A204.1 (cell line): ENCODE measurements at regions not wholly inside any gene's neighbourhood (a gene's known extent, or its start where the extent isn't known, plus 50 kb on each side); places are given as distances from the start of the nearest gene placed in this dataset.
"Not testable (repeated sequence)": the region's sequence is repeated elsewhere in the genome, so short reads cannot be mapped to it uniquely, and the experiment has no call there.

ENCODE experiments used
- FAIRE-seq: peaks from 2 replicates; lab custom pipeline; 2012; peaks lifted over from hg19 to GRCh38; lab: Jason Lieb, UNC

GRCh38 chr2:160730296-160730995 lies 236.8 kb upstream of the RBMS1 start:
- FAIRE-seq = no peak

- FAIRE-seq = no peak
Measured at GRCh38 chr2:160731415-160731814, 237.8 kb upstream of the RBMS1 start.

DNA sequence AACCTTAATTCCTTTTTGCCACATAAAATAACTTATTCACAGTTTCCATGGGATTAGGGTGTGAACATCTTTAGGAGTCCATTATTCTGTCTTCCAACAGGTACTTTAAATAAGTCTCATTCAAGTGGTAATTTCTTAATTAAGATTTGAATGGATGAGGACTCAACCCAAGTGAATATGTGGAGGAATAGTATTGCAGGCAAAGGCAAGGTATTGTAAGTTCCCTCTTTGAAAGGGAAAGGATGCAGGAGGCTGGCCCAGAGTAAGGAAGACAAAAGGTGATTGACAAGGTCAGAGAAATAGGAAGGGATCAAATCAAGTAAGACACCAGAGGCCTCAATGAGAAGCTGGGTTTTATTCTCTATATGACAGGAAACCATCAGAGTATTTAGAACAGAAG lies 238.2 kb upstream of the RBMS1 start:
- no peak for FAIRE-seq

GRCh38 chr2:160735696-160736095 lies 242.1 kb upstream of the RBMS1 start:
- no peak for FAIRE-seq

DNA sequence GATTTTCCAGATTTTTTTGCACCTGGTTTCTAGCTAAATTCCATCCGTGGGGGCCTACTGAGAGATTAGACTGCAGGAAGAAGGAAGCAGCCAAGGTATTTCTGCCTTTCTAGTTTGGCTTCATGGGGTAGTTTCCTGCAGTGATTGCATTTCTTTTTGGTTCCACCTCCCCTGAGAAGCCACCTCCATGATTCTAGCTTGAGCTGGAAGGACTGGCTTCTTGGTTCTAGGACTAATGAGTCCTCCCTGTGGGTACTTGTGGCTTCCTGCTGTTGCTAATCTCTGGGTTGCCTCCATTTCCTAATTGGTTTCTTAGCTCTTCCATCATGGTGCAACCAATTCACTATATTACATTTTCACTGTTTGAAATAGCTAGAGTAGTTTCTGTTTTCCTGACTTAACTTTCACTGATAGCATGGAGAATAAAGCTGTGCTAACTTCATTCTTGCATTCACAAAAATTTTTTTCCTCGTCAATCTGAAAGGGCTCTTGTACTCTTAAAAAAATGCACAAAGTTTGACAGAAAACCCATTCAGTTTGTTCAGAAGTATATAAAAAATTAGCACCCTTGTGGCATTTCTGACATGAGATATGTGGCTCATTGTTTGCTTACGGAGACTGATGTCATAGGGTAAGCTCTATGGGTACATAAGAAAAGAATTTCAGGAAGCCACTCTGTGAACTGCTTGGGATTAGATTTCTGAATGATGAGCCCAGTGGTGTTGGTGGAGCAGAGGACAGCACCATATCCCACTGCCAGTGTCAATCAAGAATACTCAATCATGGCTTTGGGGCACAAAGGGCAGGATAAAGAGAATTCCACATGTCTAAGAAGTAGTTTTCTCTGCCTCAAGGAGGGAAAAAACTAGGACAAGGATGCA lies 242.8 kb upstream of the RBMS1 start:
- no peak for FAIRE-seq

GRCh38 chr2:160737247-160737646 lies 243.6 kb upstream of the RBMS1 start:
- FAIRE-seq = no peak

DNA sequence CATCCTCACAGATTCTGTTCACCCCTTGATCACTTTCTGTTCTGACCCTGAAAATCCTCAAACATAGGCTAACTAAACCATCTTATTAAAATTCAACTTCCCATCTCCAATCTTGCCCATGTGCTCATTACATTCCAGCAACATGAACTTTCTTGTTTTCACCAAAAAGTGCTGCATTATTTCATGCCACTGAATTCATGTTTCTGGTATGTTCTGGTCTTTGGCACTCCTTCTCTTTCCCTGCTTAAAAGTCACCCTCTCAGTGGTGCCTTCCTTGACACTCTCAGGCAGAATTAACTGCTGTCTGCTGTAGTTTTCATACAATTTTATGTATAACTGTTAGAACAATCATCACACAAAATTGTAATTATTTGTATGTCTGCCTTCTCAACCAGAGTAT lies 247.7 kb upstream of the RBMS1 start:
- no peak for FAIRE-seq

DNA sequence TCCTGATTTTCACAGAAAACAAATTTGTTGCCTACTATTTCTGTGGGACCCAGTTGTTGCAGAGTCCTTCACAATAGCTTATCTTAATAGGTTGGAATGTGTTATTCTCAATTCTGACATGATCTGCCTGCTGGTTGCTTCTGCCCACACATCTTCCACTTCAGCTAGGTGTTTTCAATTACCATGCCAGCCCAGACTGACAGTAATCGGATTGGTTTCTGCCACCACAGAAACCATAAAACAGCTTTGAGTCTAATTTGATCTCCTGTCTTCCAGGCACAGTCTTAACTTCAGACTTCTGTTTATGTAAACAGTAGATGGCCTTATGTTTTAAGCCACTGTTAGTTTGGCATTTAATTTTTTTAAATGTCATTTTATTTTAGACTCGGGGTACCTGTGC lies 248.2 kb upstream of the RBMS1 start:
- no peak for FAIRE-seq

- no peak for FAIRE-seq
Measured at GRCh38 chr2:160742667-160743066, 249.1 kb upstream of the RBMS1 start.

DNA sequence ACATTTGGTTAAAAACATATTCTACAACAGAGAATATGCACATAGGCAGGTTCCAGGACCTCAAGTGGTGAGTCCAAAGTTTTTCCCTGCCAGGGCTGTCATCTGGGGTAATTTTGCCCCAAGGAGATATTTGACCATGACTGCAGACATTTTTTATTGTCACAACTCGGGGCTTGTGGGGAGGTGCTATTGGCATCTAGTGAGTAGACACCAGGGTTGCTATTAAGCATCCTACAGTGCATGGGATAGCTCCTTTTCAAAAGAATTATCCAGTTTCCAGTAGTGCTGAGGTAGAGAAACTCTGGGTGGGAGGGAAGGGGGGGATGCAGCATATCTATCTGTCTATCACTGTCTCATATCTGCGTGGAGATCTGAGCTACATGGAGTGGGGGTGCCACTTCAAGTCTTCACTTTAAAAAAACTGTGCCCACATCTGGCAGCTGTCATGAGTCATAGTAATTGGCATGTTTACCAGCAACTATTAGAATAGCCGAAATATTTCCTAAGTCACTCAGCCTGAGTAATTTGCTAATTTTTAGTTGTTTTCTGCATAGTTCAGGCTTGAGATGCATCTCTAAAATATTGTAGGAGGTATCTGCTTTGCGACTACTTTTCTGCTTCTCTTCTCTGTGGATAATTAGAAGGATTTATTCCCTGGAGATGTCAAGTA lies 254.0 kb upstream of the RBMS1 start:
- no peak for FAIRE-seq

DNA sequence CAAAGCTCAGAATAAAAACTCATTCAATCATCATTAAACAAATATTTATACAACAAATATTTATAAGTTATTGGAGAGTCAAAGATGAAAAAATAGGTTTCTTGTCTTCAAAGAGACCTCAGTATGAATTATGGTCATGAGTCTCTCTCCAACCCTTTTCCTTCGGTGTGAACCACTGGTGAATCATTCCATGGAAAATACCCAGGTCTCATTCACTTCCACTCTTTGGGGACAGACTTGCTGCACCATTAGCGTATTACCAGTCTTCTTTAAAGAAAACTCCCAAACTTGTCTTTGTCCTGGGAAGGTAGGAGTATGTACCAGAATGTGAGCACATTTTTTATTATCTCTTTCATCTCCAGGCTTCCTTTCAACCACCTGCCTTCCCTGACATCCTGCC lies 257.4 kb upstream of the RBMS1 start:
- no peak for FAIRE-seq

DNA sequence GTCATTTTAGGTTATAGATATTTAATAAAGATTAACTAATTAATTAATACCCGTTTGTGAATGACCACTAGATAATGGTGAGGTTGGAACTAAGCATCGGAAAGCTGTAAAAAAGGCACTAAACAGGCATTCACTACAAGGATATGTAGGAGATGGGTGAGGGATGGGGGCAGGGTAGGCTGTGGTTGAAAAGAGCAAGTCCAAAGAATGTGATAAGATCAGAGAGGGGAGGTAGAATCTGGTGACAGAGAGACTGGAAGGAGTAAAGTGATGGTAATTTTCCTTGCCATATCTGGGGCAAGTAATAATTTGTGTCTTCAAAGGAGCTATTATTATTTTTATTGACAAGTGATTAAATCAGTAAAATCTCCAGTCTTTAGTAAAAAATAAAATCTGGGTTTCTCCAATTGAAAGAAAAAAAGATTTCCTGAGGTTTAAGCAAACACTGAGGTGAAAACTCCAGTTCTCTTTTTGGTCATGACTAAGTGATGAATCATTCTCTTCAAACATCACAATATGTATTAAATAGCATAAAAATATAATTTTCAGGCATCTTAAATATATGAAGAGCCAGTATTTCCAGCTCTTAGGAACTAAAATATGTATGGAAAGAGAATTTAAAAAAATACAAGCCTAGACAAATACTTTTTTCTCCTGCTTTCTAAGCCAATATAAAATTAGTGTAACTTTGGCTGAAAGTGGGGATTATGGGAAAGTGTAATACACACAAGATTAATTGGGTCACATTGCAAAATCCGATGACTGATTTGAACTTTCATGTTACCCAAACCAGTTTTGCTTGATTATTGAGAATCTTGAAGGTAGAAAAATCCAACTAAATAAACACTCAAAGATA lies 259.1 kb upstream of the RBMS1 start:
- no peak for FAIRE-seq

- FAIRE-seq = no peak
Measured at GRCh38 chr2:160753331-160753654, 259.7 kb upstream of the RBMS1 start.

DNA sequence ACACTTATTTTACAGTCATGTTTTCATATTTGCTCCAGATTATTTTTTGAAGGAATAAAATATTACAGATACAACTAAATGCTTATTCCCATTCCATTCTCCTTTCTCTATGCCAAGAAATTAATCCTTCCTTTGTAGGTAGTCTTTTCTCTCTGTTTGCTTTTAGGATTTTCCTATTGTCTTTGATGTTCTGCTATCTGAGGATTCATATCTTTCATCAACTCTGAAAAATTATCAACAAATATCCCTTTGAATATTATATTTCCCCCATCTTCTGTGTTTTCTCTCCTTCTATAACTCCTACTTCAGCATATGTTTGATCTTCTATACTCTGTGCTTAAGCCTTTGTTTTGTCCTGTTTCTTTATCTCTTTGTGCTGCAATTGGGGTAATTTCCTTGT lies 260.4 kb upstream of the RBMS1 start:
- no peak for FAIRE-seq

GRCh38 chr2:160756481-160756880 lies 262.9 kb upstream of the RBMS1 start:
- no peak for FAIRE-seq

DNA sequence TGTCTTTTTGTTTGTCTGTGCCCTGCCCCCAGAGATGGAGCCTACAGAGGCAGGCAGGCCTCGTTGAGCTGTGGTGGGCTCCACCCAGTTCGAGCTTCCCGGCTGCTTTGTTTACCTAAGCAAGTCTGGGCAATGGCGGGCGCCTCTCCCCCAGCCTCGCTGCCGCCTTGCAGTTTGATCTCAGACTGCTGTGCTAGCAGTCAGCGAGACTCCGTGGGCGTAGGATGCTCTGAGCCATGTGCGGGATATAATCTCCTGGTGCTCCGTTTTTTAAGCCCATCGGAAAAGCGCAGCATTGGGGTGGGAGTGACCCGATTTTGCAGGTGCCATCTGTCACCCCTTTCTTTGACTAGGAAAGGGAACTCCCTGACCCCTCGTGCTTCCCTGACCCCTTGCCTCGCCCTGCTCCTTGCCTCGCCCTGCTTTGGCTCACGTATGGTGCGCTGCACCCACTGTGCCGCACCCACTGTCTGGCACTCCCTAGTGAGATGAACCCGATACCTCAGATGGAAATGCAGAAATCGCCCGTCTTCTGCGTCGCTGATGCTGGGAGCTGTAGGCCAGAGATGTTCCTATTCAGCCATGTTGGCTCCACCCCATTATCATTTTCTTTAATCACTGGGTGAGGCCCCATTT lies 269.0 kb upstream of the RBMS1 start:
- FAIRE-seq = not testable (repeated sequence)

DNA sequence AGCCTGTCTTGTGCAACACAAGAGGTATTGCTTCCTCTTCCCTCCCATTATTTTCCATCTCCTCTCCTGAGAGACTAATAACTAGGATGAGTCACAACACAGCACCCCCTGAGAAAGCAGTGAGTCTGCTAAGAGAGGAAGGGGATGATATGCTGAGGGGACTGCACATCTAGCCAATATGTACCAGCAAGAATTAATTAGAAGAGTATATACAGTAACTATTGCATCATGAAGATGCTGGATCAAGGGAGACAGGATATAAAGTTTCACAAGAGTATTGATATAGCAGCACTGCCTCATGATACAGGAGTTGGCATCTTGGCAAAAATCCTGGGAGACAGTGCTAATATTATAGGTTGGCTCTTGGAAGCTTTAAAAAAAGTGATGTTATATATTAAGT lies 289.9 kb upstream of the RBMS1 start:
- no peak for FAIRE-seq

GRCh38 chr2:160784034-160784433 lies 290.4 kb upstream of the RBMS1 start:
- no peak for FAIRE-seq

DNA sequence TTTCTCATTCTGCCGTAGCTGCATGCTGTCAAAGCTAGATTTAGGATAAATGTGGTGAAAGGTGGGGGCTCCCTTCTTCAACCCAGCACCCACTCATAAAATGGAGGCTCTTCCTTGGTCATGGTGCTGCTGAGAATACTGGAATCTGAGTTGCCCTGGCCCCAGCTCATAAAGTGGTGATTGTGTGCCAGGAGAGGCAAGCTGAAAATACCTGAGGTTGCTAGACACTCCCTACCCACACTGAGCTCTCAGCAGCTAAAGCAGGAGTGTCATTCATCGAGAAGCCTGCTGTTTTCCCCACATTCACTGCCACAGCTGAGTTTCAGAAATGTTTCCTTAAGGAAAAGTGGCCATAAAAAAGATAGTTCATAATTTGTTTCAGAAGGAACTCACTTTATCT lies 297.1 kb upstream of the RBMS1 start:
- no peak for FAIRE-seq

DNA sequence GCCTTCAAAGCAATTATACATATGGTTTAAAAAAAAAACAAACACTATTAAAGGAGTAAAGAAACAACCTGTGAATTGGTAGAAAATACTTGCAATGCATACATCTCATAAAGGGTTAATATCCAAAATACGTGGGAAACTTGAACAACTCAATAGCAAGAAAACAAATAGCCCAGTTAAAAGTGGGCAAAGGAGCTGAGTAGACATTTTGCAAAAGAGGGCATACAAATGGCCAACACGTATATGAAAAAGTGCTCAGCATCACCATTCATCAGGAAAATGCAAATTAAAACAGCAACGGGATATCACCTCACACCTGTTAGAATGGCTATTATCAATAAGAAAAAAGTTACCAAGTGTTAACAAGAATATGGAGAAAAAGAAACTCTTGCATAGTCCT lies 298.3 kb upstream of the RBMS1 start:
- FAIRE-seq = no peak

GRCh38 chr2:160792837-160793236 lies 299.2 kb upstream of the RBMS1 start:
- no peak for FAIRE-seq

DNA sequence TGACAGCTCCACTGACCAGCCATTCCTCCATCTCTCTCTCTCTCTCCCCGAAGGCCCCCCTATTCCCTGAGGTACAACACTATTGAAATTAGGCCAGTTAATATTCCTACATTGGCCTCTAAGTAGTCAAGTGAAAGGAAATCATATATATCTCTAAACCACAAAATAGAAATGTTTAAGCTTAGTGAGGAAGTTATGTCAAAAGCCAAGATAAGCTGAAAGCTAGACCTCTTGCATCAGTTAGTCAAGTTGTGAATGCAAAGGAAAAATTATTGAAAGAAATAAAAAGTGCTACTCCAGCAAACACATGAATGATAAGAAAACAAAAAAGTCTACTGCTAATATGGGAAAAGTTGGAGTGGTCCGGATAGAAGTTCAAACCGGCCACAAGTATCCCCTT lies 301.3 kb upstream of the RBMS1 start:
- FAIRE-seq = no peak
